Epithelial cell of esophagus (primary cell): ENCODE measurements at regions not wholly inside any gene's neighbourhood (a gene's known extent, or its start where the extent isn't known, plus 50 kb on each side); places are given as distances from the start of the nearest gene placed in this dataset.

ENCODE experiments used
- DNase-seq: peaks from one replicate; pipeline ENCODE4 v3.0.0; 2010; ENCODE audit warnings: low read depth
- H3K4me3 ChIP-seq: 2 replicates; pipeline ENCODE4 v1.5.1; 2011; ENCODE audit warnings: mild to moderate bottlenecking, low read length, control low read depth
- CTCF ChIP-seq: IDR thresholded peaks from 2 replicates; pipeline ENCODE4 v1.5.1; 2011; ENCODE audit warnings: low read depth, mild to moderate bottlenecking, low read length, control low read depth, inconsistent platforms; ENCODE audit not compliant: insufficient read depth; ENCODE audit errors: missing control alignments

- DNase-seq = peak; percentile 61
- no peak for TF ChIP-seq CTCF
- H3K4me3 ChIP-seq = no peak overlapping the region
Measured at GRCh38 chr2:201966691-201967438, 66.8 kb upstream of the FZD7 start.

GRCh38 chr2:201968050-201968449 lies 65.6 kb upstream of the FZD7 start:
- DNase-seq = no peak
- TF ChIP-seq CTCF = no peak
- H3K4me3 ChIP-seq = no peak overlapping the region

GRCh38 chr2:201968476-201968875 lies 65.2 kb upstream of the FZD7 start:
- TF ChIP-seq CTCF = no peak
- no peak overlapping the region for H3K4me3 ChIP-seq
- no peak for DNase-seq

- no peak for DNase-seq
- no peak for TF ChIP-seq CTCF
- no peak overlapping the region for H3K4me3 ChIP-seq
Measured at GRCh38 chr2:201969241-201969937, 64.3 kb upstream of the FZD7 start.

- TF ChIP-seq CTCF = no peak
- DNase-seq = no peak
- no peak overlapping the region for H3K4me3 ChIP-seq
Measured at GRCh38 chr2:201969938-201970785, 63.5 kb upstream of the FZD7 start.

- DNase-seq = no peak
- H3K4me3 ChIP-seq = no peak overlapping the region
- no peak for TF ChIP-seq CTCF
Measured at GRCh38 chr2:201970786-201971108, 62.9 kb upstream of the FZD7 start.
